ENCODE measurements at regions not wholly inside any gene's neighbourhood (a gene's known extent, or its start where the extent isn't known, plus 50 kb on each side); places are given as distances from the start of the nearest gene placed in this dataset.

GRCh38 chr5:18990852-18991251 lies 997.1 kb downstream of the CDH18 start:
- TF ChIP-seq POLR2A (IDR thresholded peaks at IDR 0.05) = no peak
- TF ChIP-seq, protein P1, sequence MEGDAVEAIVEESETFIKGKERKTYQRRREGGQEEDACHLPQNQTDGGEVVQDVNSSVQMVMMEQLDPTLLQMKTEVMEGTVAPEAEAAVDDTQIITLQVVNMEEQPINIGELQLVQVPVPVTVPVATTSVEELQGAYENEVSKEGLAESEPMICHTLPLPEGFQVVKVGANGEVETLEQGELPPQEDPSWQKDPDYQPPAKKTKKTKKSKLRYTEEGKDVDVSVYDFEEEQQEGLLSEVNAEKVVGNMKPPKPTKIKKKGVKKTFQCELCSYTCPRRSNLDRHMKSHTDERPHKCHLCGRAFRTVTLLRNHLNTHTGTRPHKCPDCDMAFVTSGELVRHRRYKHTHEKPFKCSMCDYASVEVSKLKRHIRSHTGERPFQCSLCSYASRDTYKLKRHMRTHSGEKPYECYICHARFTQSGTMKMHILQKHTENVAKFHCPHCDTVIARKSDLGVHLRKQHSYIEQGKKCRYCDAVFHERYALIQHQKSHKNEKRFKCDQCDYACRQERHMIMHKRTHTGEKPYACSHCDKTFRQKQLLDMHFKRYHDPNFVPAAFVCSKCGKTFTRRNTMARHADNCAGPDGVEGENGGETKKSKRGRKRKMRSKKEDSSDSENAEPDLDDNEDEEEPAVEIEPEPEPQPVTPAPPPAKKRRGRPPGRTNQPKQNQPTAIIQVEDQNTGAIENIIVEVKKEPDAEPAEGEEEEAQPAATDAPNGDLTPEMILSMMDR (IDR thresholded peaks at IDR 0.05) = no peak

All from breast epithelium (tissue), 3 donors.